Transverse colon (tissue), 4 donors: ENCODE measurements at regions not wholly inside any gene's neighbourhood (a gene's known extent, or its start where the extent isn't known, plus 50 kb on each side); places are given as distances from the start of the nearest gene placed in this dataset.

ENCODE experiments used
- DNase-seq: peaks from one replicate; pipeline ENCODE4 v3.0.0-alpha.2; 2019
- H3K27ac ChIP-seq, 4 donors: fragments of 200-600 bp; sonication (generic); 2 replicates each; pipeline ENCODE4 v1.5.1; 2016 to 2018; ENCODE audit warnings: inconsistent platforms in 4 of 4
- H3K27me3 ChIP-seq: fragments of 200-600 bp; sonication (generic); 2 replicates; pipeline ENCODE4 v1.5.1; 2017; ENCODE audit warnings: inconsistent platforms
- H3K36me3 ChIP-seq, 4 donors: fragments of 200-600 bp; sonication (generic); 2 replicates each; pipeline ENCODE4 v1.5.1; 2017 to 2019; ENCODE audit warnings: inconsistent platforms in 4 of 4
- H3K4me1 ChIP-seq, 4 donors: fragments of 200-600 bp; sonication (generic); 2 replicates each; pipeline ENCODE4 v1.5.1; 2017 to 2020; ENCODE audit warnings: inconsistent platforms in 4 of 4
- H3K4me3 ChIP-seq, 4 donors: fragments of 200-600 bp; sonication (generic); 1 replicate in 1 of 4; 2 replicates in 3 of 4; pipeline versions ENCODE4 v1.5.1 to v1.6.1; 2017 to 2019; ENCODE audit warnings: inconsistent platforms in 4 of 4
- H3K9me3 ChIP-seq, 2 donors: fragments of 200-600 bp; sonication (generic); 2 replicates each; pipeline ENCODE4 v1.5.1; 2017 to 2019; ENCODE audit warnings: inconsistent platforms in 2 of 2
- CTCF ChIP-seq, 5 experiments: fragments of 200-600 bp in 3 of 5; fragments of 450-650 bp in 2 of 5; sonication (generic) in 3 of 5; IDR thresholded peaks; 1 replicate in 2 of 5; 2 replicates in 3 of 5; pipeline ENCODE4 v1.5.1; 2016 to 2017; ENCODE audit warnings: antibody characterized with exemption in 5 of 5, inconsistent platforms in 3 of 5, mild to moderate bottlenecking in 2 of 5, moderate library complexity in 1 of 5
- EP300 ChIP-seq: sonication (generic); formaldehyde crosslinking; IDR thresholded peaks from one replicate; pipeline ENCODE4 v1.6.1; 2017; ENCODE audit warnings: antibody characterized with exemption, low read depth
- POLR2A ChIP-seq: fragments of 450-650 bp; IDR thresholded peaks from one replicate; pipeline ENCODE4 v1.6.1; 2016; ENCODE audit warnings: antibody characterized with exemption, mild to moderate bottlenecking, moderate library complexity
- POLR2AphosphoS5 ChIP-seq, 3 donors: sonication (generic); formaldehyde crosslinking; IDR thresholded peaks; one replicate each; pipeline ENCODE4 v1.6.1; 2016; ENCODE audit warnings: antibody characterized with exemption in 3 of 3
- WGBS, 2 donors: methylation state at CpG; one replicate each; pipeline ENCODE4 v1.1.5; 2018; ENCODE audit warnings: low coverage in 1 of 2; 5-methylcytosine and 5-hydroxymethylcytosine counted together
- in situ Hi-C, 4 donors: fragments of 200-750 bp; cut with MboI; loops; one replicate each; pipeline versions ENCODE4 v1.15.0 to v1.15.1; 2017; ENCODE audit warnings: low sequenced_read_pairs in 3 of 4, low pct_ligation_motif_present in 1 of 4, low pct_unique_long_range_greater_than_20kb in 1 of 4
- intact Hi-C: fragments of 100-400 bp; cut with DNase I; formaldehyde crosslinking; loops from one replicate; pipeline ENCODE4 v1.15.1; 2023; ENCODE audit warnings: low total_unique reads

- H3K27ac ChIP-seq, result no peak overlapping the region
- DNase-seq, result no peak
- no peaks in the 10 kb centered on the region for H3K4me1 ChIP-seq
- in situ Hi-C loops (no loop called here), intact Hi-C loops (no loop called here)
- TF ChIP-seq CTCF (IDR thresholded peaks at IDR 0.05) (no peak), POLR2A (no peak), EP300 (no peak), POLR2AphosphoS5 (IDR thresholded peaks at IDR 0.05) (no peak)
- no peak overlapping the region for H3K4me3 ChIP-seq
- H3K9me3 ChIP-seq, result no peaks in the 10 kb centered on the region
- no peaks in the 10 kb centered on the region for H3K27me3 ChIP-seq
- H3K36me3 ChIP-seq, result no peaks in the 10 kb centered on the region
- WGBS, 2 donors, result 65 to 85% methylated on average over 2 of the region's 2 CpGs
Measured at GRCh38 chr6:79832723-79833122, 114.6 kb downstream of the ELOVL4 start.

DNA sequence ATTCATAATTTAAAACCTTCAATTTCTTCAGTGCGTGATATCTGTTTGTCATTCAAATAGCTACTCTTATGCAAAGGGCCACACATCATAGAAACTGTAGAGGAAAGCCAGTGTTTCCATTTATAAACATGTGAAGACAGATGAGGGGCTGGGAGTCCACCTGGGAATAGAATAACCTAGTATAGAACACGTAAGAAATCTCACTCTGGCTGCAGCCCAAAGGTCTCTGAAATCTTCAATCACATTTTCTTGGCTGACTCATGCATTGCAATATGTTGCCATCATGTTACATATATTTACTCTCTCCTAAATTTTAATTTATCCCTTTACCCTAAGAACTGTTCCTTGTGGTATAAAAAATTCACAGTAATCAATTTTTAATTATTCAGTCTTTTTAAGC lies 123.2 kb downstream of the ELOVL4 start:
- WGBS, 2 donors, result 54 to 57% methylated on average over 2 of the region's 2 CpGs
- no peaks in the 10 kb centered on the region for H3K36me3 ChIP-seq
- H3K9me3 ChIP-seq, result peaks cover 0 to 2% of the 10 kb centered on the region in 2 donors
- DNase-seq, result no peak
- no peaks in the 10 kb centered on the region for H3K4me1 ChIP-seq
- TF ChIP-seq POLR2AphosphoS5 (IDR thresholded peaks at IDR 0.05) (no peak), CTCF (IDR thresholded peaks at IDR 0.05) (no peak), POLR2A (no peak), EP300 (no peak)
- intact Hi-C loops, result no loop called here
- no peak overlapping the region for H3K4me3 ChIP-seq
- in situ Hi-C loops, result no loop called here
- H3K27ac ChIP-seq, result no peak overlapping the region
- no peaks in the 10 kb centered on the region for H3K27me3 ChIP-seq

- H3K4me3 ChIP-seq, result no peak overlapping the region
- H3K36me3 ChIP-seq, result no peaks in the 10 kb centered on the region
- peaks cover 0 to 2% of the 10 kb centered on the region in 2 donors for H3K9me3 ChIP-seq
- no peak for TF ChIP-seq CTCF (IDR thresholded peaks at IDR 0.05)
- TF ChIP-seq POLR2AphosphoS5 (IDR thresholded peaks at IDR 0.05), result no peak
- TF ChIP-seq POLR2A, result no peak
- TF ChIP-seq EP300, result no peak
- H3K27ac ChIP-seq, result no peak overlapping the region
- H3K4me1 ChIP-seq, result no peaks in the 10 kb centered on the region
- WGBS, 2 donors, result 73 to 79% methylated on average over 3 of the region's 3 CpGs
- no peak for DNase-seq
- in situ Hi-C loops, result no loop called here
- H3K27me3 ChIP-seq, result no peaks in the 10 kb centered on the region
- intact Hi-C loops, result no loop called here
Measured at GRCh38 chr6:79821859-79822258, 125.5 kb downstream of the ELOVL4 start.

DNA sequence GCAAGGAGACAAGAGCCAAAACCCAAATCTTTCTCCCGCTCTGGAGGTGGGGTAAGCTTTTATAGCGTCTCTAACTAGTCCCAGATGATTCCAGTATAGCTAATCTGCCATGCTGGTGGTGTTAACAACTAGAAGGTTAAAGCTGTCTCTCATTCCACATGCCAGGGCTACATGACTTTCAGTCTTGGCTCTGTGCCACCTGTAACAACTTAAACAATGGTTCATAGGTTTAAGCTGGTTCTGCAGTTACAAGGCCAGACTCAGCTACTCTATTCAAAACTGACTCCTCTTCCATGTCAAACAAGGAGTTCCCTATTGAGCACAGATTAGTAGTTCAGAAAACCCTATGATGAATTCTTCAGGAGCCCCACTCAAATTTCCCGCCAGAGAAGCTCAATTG lies 128.9 kb downstream of the ELOVL4 start:
- Histone ChIP-seq H3K27me3 (no peaks in the 10 kb centered on the region), H3K4me1 (no peaks in the 10 kb centered on the region), H3K4me3 (no peak overlapping the region), H3K36me3 (no peaks in the 10 kb centered on the region), H3K27ac (no peak overlapping the region), H3K9me3 (no peaks in the 10 kb centered on the region)
- in situ Hi-C loops (no loop called here), intact Hi-C loops (no loop called here)
- no peak for TF ChIP-seq POLR2A
- no peak for TF ChIP-seq CTCF (IDR thresholded peaks at IDR 0.05)
- no peak for DNase-seq
- WGBS, 2 donors, result 93 to 95% methylated on average over 3 of the region's 3 CpGs
